NCI-H82 (cell line): ENCODE measurements at regions not wholly inside any gene's neighbourhood (a gene's known extent, or its start where the extent isn't known, plus 50 kb on each side); places are given as distances from the start of the nearest gene placed in this dataset.
"Not testable (repeated sequence)": the region's sequence is repeated elsewhere in the genome, so short reads cannot be mapped to it uniquely, and the experiment has no call there.

ENCODE experiments used
- DNase-seq: peaks from one replicate; lab custom pipeline; 2025; lab: John Stamatoyannopoulos, UW

DNA sequence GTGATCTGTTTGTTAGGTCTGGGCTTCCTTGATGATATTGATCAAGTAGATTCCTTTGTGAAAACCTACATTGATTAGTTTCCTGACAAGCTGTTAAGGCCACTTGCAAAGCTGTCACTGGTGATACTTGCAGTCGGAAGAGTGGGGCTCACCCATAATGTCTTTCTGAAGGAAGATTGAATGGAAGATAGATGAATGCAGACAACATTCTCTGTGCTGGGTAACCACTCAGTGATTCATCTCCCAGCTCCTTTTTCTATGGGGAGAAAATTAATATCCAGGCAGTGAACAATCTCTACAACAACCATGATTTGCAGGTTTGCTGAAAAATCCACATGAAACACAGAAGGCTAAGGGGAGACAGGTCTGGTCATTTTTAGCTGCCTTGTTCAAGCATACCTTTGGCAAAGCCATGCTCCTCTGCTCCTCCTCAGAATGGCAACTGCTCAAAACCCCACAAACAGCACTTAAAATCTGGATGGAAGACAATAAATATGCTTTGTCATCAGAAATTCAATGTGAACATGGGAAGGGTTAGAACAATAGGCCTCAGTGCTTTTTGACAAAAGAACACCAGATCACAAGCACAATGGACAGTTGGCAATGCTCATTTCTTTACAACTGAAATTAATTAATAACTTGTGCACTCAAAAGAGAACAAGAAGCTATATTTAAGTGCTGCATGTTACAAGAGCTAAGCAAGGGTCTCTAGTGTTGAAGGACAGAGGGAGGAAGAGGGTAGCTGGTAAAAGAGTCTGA is 495.4 kb downstream of the TOX3 start:
- no peak for DNase-seq

DNA sequence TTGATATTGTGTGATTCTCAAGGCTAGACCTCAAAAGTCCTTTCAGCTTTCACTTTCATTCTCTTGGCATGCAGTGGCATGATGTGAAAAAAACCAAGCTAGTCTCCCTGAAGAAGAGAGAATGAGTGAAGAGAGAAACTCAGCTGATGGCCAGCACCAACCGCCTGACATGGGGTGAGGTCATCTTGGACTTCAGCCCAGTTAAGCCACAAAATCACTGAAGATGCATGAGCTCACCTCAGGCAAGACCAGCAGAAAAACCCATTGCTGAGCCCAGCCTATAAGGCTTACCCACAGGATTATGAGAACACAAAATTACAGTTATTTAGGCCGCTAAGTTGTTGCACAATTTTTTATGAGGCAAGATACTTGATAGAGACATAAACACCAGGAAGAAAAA is 496.5 kb downstream of the TOX3 start:
- DNase-seq: no peak

DNA sequence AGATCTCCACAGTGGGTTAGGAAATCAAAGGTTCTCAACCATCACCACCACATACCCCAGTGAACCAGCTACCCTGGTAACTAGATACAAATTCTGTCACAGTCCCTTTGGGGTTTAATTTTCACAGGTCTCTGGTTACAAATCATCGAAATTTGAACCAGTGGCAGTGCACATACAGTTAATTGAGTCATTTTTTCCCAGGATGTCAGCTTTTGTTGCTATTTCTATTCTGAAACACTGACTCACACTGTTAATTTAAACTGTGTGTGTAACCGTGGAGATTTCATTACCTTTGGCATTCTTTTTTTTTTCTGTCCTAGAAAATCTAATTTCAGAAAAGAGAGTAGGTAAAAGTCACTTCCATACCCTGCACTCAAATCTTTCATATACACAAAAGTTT is 511.5 kb downstream of the TOX3 start:
- no peak for DNase-seq

DNA sequence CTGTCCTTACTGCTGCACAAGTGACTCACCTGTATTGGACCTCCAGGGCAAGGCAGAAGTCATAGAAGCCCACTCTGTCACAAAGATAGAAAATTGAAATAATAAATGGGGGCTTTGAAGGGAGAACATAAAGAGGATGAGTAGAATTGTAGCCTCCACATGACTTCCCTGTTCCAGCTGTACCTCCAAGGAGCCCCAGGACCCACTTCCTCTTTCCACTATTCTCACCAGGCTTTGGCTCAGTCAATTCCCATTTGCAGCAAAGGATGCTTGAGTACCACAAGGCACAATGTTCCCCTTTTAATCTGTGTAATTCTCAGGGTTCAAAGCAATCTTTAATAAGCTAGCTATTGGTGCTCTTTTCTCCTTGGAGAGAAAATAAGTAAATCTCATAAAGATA is 512.1 kb downstream of the TOX3 start:
- DNase-seq: no peak

DNA sequence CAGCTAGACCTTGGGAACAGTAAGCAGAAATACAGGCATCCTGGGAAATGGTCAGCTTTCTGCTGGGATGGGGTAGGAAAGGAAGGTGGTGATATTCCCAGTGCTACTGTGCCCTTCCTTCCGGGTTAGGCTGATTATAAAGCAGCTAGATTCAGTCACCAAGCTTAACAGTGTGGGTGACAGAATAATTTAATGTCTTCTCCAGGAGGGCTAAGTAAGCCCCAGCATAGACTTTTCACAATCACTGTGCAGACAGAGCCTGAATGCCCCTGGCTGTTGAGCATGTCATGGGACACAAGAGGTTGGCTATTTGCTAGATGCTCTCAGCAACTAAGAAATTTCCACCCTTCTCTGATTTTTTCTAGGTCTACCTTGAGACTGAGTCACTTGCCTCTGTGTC is 513.0 kb downstream of the TOX3 start:
- DNase-seq: no peak

DNA sequence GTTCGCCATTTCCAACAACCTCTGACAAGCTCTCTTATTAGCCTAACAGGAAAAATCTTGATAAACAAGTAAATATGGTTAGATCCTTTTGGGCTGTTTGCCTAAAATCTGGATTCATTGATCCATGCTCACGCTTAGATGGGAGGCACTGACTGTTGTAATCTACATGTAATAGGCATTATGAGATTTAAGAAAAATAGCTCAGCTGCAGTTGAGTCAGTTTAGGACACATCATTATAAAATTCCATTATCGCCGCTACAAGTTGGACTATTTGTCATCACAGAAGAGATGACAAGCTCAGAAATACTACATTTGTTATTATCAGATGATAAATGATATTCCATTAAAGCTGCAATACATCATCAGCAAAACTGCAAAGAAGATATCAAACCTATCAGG is 524.0 kb downstream of the TOX3 start:
- no peak for DNase-seq

DNA sequence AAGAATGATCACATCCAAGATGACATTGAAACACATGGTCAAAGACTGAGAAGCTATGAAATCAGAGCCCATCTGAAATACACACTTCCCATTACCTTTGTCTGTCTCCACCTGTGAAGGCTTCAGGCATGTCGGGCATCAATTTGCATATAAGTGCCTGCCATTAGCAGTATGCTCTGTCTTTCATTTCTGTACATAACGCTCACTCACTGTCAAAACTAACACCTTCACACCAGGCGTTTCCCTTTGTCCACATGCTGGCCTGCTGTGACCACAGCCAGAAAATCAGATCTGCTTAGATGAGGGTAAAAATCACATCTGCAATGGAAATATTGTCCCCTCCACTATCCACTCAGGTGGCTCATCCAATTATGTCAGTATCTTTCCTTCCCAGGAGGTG is 524.8 kb downstream of the TOX3 start:
- no peak for DNase-seq

DNA sequence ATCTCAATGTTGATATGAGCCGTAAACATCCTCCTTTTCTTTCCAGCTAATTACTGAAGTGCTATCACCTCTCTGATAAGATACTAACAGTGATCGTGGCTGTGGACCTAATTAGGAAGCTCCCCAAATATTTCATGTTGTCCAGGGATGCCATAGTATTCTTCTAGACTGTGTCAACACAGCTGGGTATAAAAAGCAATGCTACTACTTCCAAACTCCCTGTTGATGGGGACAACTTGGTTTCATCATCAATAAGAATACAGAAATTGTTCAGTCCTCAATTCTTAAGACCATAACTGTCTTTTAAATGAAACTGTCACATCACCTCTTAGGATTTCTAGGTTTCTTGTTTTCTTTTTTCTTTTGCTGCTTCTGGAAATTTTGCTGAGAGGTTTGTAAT is 530.6 kb downstream of the TOX3 start:
- no peak for DNase-seq

DNA sequence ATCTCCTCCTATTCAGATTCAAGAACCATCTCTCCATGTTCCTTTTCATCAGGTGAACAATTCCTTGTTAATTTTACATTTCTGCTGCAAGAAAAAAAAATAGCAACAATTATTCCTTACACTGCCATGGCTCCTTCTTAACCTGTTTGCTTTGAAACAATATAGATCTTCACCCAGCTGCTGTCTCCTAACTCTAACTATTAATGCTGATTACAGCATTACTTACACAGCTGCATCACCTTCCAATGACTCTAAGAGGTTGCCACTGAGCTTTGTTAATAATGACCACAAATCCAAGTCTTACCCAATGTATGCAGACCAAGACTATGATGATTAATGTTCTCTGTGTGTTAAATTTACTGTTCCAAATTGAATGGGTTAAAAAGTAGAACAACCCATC is 541.4 kb downstream of the TOX3 start:
- DNase-seq: no peak

DNA sequence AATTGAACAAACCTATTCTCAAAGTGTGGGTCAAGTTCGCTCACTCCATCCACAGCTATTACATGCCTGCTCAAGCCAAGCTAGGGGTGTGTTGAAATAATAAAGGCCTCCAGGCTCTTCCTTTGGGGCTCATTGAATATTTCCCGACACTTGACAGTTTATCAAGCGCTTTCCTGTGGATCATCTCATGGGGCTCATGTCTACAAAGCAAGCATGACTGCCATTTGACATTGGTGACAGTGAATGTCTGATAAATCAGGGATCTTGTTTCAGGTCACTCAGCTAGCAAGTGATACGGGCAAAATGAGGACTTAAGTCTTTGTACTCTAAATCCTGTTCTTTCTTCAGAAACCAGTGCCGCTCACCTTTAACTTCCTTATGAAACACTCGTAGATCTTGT is 542.6 kb downstream of the TOX3 start:
- DNase-seq: no peak

DNA sequence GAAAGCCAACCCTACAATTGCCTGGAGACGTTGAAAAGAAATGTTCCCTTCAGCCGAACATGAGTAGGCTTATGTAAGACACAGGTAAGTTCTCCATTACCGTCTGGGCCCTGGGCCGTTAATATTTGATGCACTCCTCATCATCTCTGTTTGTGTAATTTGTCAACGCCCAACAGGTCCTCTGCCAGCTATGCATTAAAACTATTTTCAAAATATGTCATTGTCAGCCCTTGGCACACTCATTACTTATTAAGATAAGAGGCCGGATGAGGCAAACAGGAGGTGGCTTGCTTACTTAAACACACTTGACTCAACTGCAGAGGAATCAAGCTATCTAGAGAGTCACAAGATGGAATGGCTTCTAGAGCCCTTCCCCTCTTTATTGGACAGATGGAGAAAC is 544.9 kb downstream of the TOX3 start:
- no peak for DNase-seq

DNA sequence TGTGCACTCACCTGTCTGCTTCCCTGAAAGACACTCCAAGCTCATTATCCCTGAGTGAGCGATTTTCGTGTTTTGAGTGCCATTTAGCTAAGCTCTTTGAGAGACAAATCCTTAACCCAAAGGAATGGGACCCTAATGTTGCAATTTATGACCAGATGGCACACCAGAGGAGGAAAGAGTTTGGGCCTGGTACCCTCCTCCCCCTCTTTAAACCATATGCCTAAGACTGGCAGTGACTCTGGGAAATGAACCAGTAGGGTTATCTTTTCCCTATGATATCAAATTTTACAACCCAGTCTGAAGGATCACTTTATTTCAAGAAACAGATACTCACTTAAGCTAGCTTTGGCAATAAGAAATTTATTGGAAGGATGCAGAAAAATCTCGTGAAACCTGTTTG is 550.4 kb downstream of the TOX3 start:
- peak; percentile 77 for DNase-seq

DNA sequence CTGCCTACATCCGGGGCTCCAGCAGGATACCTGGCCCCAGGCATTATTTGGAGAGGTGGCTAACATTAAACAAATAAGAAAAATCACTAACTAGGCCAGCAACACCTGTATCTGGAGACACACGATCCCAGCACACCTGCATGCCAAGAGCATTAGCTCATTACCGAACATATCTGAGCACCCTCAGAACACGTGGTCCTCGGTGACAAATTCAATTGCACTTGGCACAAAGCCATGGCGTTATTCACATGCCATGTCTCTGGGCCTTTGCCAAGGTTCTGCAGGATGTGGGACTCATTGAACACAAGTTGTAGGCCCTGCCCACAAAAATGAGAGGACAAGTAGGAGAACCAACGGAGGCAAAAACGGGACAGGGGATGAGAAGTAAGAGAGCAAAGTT is 552.3 kb downstream of the TOX3 start:
- DNase-seq: peak; percentile 9

DNA sequence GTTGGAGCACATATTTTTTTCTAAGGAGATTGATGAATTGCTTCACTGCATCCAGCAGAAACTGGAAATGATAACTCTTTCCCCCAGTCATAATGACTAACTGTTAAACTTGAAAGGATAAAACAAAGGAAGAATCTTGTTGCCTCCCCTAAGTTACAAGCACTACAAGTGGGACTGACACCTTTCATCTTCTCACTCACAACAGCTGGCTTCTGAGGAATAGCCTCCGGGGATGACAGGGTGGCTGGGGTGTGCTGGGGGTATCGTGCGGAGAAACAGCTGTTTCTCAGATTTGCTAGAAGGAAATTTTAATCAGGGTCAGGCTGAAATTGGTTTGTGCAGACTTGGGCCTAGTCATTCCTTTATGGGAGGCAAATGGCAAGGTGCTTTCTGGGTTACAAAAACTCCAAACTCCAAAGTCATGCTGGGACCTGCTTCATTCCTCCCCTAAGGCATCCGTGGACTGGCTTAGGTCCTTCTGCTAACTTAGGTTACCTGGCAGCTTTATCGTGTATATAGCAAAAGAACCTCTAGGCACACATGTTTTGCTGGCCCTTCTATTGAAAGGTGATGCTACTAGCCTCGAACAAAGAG is 557.2 kb downstream of the TOX3 start:
- no peak for DNase-seq

DNA sequence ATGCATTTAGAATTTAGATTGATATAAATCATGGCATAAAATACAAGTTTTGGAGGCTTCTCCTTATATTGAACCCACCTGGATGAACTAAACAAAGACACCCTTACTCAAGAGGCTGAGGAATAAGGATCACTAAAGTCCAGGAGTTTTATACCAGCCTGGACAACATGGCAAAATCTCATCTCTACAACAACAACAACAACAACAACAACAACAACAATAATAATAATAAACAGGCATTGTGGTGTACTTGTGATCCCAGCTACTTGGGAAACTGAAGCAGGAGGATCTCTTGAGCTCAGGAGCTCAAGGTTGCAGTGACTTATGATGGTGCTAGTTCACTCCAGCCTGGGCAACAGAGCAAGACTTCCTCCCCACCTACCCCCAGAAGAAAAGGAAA is 558.0 kb downstream of the TOX3 start:
- no peak for DNase-seq

DNA sequence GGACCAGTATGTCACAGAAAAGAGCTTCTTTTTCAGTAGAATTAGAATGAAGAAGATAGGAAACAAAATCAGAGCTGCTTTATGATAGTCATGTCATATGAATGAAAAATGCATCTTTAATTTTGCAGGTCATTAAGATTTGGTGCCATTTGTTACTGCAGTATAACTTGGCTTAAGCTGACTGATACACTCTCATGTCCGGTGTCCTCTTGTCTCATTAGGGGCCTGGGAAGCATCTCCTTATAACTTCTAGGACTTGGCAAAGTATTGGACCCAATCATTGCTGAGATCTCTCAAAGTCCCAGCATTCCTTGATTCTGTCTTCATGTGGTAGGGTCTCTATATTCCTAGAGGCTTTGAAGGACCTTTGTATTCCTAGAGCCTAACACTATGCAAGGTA is 559.4 kb downstream of the TOX3 start:
- DNase-seq: no peak

DNA sequence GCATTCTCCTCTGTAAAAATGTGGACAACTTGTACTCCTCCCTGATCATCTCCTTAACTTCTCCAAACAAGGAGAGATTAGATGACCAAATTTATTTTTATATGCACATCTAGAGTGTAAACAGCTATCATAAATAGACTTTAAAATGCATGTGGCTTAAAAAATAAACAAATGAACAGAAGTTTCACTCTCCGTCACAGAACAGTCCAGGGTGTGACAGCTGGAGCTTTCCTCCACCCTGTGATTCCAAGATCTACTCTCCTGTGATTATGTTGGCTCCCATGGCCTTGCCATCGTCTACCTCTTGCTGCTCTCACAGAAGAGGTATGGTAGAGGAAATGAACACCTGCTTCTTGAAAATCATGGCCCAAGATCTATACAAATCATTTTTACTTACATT is 560.2 kb downstream of the TOX3 start:
- no peak for DNase-seq

DNA sequence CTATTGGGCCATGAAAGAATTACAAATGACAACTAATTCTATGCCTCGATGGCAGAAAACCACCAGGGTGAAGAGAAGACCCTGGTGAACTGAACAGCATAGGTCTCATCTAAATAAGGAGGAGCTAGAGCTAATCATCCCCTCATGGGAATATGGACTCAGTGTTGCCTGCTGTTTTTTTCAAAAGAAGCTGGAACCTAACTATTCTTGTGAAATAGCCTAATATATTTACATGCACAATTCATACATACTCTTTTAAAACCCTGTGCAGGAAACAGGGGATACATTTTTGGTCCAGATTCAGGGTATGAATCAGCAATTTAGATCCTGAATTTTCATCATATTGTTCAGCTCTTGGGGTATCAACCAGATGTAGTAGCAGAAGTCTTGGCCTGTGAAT is 560.6 kb downstream of the TOX3 start:
- no peak for DNase-seq

DNA sequence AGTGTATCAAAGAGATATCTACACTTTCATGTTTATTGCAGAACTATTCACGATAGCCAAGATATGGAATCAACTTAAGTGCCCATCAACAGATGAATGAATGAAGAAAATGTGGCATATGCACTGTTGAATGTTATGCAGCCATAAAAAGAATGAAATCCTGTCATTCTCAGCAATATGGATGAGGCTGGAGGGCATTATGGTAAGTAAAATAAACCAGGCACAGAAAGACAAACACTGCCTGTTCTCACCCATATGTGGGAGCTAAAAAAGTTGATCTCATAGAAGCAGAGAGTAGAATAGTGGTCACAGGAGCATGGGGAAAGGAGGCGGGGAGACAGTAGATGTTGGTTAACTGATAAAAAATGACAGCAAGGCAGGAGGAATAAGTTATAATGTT is 561.8 kb downstream of the TOX3 start:
- DNase-seq: no peak

DNA sequence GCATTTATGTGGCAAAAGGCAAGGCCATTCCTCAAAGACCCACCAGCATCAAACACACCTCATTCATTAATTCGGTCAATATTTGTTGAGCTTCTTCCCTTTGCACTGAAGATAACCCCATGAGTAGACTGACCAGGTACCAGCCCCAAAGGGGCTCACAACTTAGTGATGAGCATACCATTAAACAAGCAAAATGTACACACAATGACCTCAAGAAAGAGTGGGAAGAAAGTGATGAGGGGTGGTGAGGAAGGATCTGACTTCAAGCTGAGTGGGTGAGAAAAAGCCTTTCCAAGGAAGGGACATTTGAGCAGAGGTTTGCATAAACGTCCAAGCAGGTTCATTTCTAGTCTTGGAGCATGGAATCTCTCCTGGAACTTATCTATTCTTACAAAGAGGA is 562.5 kb downstream of the TOX3 start:
- DNase-seq: no peak

DNA sequence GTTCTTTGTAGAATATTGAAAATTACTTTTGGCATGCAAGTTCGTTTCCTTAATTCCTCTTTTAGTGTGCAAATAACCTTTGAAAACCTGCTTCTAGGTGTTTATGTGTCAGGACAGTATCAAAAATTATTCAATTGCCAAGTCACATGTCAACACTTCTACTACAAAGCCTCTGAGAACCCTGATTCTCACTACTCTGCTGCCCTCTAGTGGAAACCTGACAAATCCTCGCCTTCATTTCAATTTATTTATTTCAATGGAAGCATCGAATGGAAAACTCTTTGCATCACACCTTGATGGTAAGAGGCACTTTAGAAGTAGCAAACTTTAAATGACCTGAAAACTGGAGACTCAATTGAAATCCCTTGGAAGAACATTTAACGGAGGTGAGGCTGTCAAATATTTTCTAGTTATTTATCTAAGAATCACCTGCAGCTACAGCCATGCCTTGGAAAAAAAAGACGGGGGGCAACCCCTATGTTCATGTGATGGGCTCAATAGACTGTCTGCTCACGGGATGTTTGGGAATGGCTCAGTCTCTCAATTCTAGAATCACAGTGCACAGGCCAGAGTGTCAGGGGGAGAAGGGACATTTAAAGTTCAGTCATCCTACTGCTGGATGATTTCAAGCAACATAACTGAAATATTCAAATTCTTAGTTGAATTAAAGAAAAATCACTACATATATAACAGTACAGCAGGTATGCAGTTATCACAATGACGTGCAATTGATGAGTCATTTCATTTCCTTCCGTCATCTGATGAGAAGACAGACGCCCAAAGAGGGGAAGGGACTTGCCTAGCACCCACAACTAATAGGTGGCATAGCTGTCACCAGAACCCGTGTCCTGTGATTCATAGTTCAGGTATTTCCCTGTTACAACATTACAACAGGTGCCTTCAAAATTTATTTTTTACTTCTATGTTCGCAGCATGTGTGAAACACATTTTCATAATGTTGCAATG is 563.9 kb downstream of the TOX3 start:
- DNase-seq: peak; percentile 91

DNA sequence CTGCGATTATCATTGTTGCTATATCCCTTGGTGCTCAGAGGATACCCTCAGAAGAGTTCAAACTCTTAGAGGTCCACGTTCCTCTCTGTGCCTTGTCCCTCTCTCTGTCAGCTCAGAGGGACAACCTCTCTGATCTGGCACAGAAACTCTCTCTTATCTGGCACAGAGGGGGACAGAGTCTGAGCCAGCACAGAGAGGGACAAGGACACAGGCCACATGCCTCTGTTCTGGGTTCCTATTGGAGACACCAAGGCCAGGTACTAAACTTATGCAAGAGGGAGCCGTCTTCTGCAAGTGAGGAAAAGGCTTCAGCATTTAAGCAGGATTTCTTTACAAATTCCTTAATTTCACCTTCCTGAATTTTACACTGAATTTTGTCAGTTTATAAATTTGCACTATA is 565.2 kb downstream of the TOX3 start:
- DNase-seq: no peak

DNA sequence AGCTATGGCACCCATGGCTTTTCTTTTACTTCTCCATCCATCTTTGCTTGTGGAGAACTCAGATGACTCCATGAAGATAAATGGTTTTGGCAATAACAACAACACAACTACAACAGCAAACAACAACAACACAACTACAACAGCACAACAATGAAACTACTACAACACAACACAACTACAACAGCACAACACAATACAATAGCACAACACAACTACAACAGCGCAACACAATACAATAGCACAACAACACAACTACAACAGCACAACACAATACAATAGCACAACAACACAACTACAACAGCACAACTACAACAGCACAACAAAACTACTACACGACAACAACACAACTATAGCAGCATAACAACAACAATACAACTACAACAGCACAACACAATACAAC is 569.4 kb downstream of the TOX3 start:
- DNase-seq: not testable (repeated sequence)
